Liver (tissue), 8 donors: ENCODE measurements at regions not wholly inside any gene's neighbourhood (a gene's known extent, or its start where the extent isn't known, plus 50 kb on each side); places are given as distances from the start of the nearest gene placed in this dataset.

Experiments
- DNase-seq: peaks from one replicate; pipeline ENCODE4 v3.0.0-alpha.2; 2017; ENCODE audit warnings: low spot score
- H3K27ac ChIP-seq, 2 donors: one replicate each; pipeline ENCODE4 v1.7.0; 2013; ENCODE audit warnings: inconsistent platforms in 2 of 2, low read length in 2 of 2, control low read depth in 1 of 2, low read depth in 1 of 2, mild to moderate bottlenecking in 1 of 2
- H3K27me3 ChIP-seq, 4 donors: one replicate each; pipeline versions ENCODE4 v1.6.1 to v1.7.0; 2013; ENCODE audit warnings: low read length in 3 of 4, inconsistent platforms in 1 of 4, mild to moderate bottlenecking in 1 of 4, moderate library complexity in 1 of 4; ENCODE audit not compliant: control insufficient read depth in 4 of 4, insufficient read depth in 4 of 4
- H3K36me3 ChIP-seq, 4 donors: one replicate each; pipeline versions ENCODE4 v1.6.1 to v1.7.0; 2013; ENCODE audit warnings: low read length in 3 of 4, mild to moderate bottlenecking in 3 of 4, low read depth in 1 of 4, moderate library complexity in 1 of 4; ENCODE audit not compliant: control insufficient read depth in 4 of 4, insufficient read depth in 3 of 4
- H3K4me1 ChIP-seq, 4 donors: one replicate each; pipeline versions ENCODE4 v1.6.1 to v1.7.0; 2013; ENCODE audit warnings: low read length in 3 of 4, mild to moderate bottlenecking in 3 of 4, moderate library complexity in 1 of 4; ENCODE audit not compliant: control insufficient read depth in 4 of 4, insufficient read depth in 4 of 4
- H3K4me3 ChIP-seq, 3 donors: one replicate each; pipeline versions ENCODE4 v1.6.1 to v1.7.0; 2013; ENCODE audit warnings: low read length in 3 of 3, control low read depth in 1 of 3, low read depth in 1 of 3, mild to moderate bottlenecking in 1 of 3
- H3K9ac ChIP-seq, 2 donors: one replicate each; pipeline ENCODE4 v1.7.0; 2013; ENCODE audit warnings: low read length in 2 of 2, mild to moderate bottlenecking in 2 of 2, moderate library complexity in 2 of 2, control low read depth in 1 of 2, low read depth in 1 of 2
- H3K9me3 ChIP-seq, 4 donors: one replicate each; pipeline versions ENCODE4 v1.6.1 to v1.7.0; 2013; ENCODE audit warnings: low read length in 3 of 4; ENCODE audit not compliant: control insufficient read depth in 4 of 4
- EGR1 ChIP-seq, 2 donors: IDR thresholded peaks; 2 replicates each; pipeline ENCODE4 v1.6.1; 2016 to 2018; ENCODE audit warnings: antibody characterized with exemption in 2 of 2, low read depth in 2 of 2
- FOXA1 ChIP-seq: IDR thresholded peaks from 2 replicates; pipeline ENCODE4 v1.6.1; 2016; ENCODE audit warnings: antibody characterized with exemption
- FOXA2 ChIP-seq: IDR thresholded peaks from 2 replicates; pipeline ENCODE4 v1.6.1; 2016; ENCODE audit warnings: antibody characterized with exemption
- GABPA ChIP-seq, 2 donors: IDR thresholded peaks in 1 of 2; conservative IDR thresholded peaks in 1 of 2; 2 replicates each; pipeline ENCODE4 v1.6.1; 2016; ENCODE audit warnings: antibody characterized with exemption in 2 of 2, mild to moderate bottlenecking in 1 of 2, moderate library complexity in 1 of 2
- HNF4A ChIP-seq, 2 donors: conservative IDR thresholded peaks; 2 replicates each; pipeline ENCODE4 v1.6.1; 2016; ENCODE audit warnings: antibody characterized with exemption in 2 of 2, mild to moderate bottlenecking in 2 of 2
- HNF4G ChIP-seq: IDR thresholded peaks from 2 replicates; pipeline ENCODE4 v1.6.1; 2016; ENCODE audit warnings: antibody characterized with exemption
- JUND ChIP-seq, 2 donors: IDR thresholded peaks; 2 replicates each; pipeline ENCODE4 v1.6.1; 2016; ENCODE audit warnings: antibody characterized with exemption in 2 of 2
- NR2F2 ChIP-seq: IDR thresholded peaks from 2 replicates; pipeline ENCODE4 v1.6.1; 2016; ENCODE audit warnings: antibody characterized with exemption
- RAD21 ChIP-seq, 2 donors: IDR thresholded peaks; 2 replicates each; pipeline ENCODE4 v1.6.1; 2016; ENCODE audit warnings: antibody characterized with exemption in 2 of 2, mild to moderate bottlenecking in 2 of 2
- RXRA ChIP-seq, 2 donors: IDR thresholded peaks; 2 replicates each; pipeline ENCODE4 v1.6.1; 2017 to 2018; ENCODE audit warnings: antibody characterized with exemption in 2 of 2, mild to moderate bottlenecking in 1 of 2
- SP1 ChIP-seq: IDR thresholded peaks from 2 replicates; pipeline ENCODE4 v1.6.1; 2018; ENCODE audit warnings: antibody characterized with exemption, mild to moderate bottlenecking
- TAF1 ChIP-seq: conservative IDR thresholded peaks from 2 replicates; pipeline ENCODE4 v1.6.1; 2016; ENCODE audit warnings: antibody characterized with exemption, mild to moderate bottlenecking
- YY1 ChIP-seq: IDR thresholded peaks from 2 replicates; pipeline ENCODE4 v1.6.1; 2016; ENCODE audit warnings: antibody characterized with exemption, mild to moderate bottlenecking
- WGBS: extraction: QIAGEN DNeasy Blood & Tissue Kit; methylation state at CpG from one replicate; pipeline ENCODE4 v1.1.7; 2013; 5-methylcytosine and 5-hydroxymethylcytosine counted together
- TF ChIP-seq, protein P1 (sequence below): IDR thresholded peaks from 2 replicates; pipeline ENCODE4 v1.6.1; 2016; ENCODE audit warnings: antibody characterized with exemption
- TF ChIP-seq, protein P2 (sequence below): IDR thresholded peaks from 2 replicates; pipeline ENCODE4 v1.6.1; 2016; ENCODE audit warnings: antibody characterized with exemption
- TF ChIP-seq, protein P3 (sequence below): IDR thresholded peaks from 2 replicates; pipeline ENCODE4 v1.6.1; 2016; ENCODE audit warnings: antibody characterized with exemption
- TF ChIP-seq, protein P4 (sequence below): fragments of 150-350 bp; IDR thresholded peaks from 2 replicates; pipeline ENCODE4 v1.5.1; 2017; ENCODE audit warnings: improper control_type of control experiment, low read depth, low read length; ENCODE audit not compliant: missing input control
- TF ChIP-seq, protein P5 (sequence below): IDR thresholded peaks from 2 replicates; pipeline ENCODE4 v1.6.1; 2016; ENCODE audit warnings: antibody characterized with exemption, mild to moderate bottlenecking
- donor health status: healthy.
- donor health status: healthy.
- donor health status: healthy.
- donor health status: healthy.
- donor health status: healthy.

GRCh38 chr17:63370696-63371095, 75.4 kb downstream of the CYB561 start:
- Histone ChIP-seq H3K4me1 (no peaks in the 10 kb centered on the region), H3K4me3 (no peak overlapping the region), H3K36me3 (no peaks in the 10 kb centered on the region), H3K9ac (no peak overlapping the region), H3K27ac (no peak overlapping the region), H3K27me3 (no peaks in the 10 kb centered on the region), H3K9me3 (no peaks in the 10 kb centered on the region)
- no peak for TF ChIP-seq YY1
- no peak for TF ChIP-seq EGR1 (IDR thresholded peaks at IDR 0.05; ENCODE audit: low read depth in 2 of 2)
- no peak for TF ChIP-seq RXRA (IDR thresholded peaks at IDR 0.05)
- no peak for TF ChIP-seq RAD21 (IDR thresholded peaks at IDR 0.05)
- no peak for TF ChIP-seq JUND (IDR thresholded peaks at IDR 0.05)
- no peak for TF ChIP-seq FOXA2
- TF ChIP-seq HNF4G, result no peak
- TF ChIP-seq, protein P1, sequence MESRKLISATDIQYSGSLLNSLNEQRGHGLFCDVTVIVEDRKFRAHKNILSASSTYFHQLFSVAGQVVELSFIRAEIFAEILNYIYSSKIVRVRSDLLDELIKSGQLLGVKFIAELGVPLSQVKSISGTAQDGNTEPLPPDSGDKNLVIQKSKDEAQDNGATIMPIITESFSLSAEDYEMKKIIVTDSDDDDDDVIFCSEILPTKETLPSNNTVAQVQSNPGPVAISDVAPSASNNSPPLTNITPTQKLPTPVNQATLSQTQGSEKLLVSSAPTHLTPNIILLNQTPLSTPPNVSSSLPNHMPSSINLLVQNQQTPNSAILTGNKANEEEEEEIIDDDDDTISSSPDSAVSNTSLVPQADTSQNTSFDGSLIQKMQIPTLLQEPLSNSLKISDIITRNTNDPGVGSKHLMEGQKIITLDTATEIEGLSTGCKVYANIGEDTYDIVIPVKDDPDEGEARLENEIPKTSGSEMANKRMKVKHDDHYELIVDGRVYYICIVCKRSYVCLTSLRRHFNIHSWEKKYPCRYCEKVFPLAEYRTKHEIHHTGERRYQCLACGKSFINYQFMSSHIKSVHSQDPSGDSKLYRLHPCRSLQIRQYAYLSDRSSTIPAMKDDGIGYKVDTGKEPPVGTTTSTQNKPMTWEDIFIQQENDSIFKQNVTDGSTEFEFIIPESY, result no peak
- TF ChIP-seq GABPA (IDR thresholded peaks at IDR 0.05 in 1 of 2, conservative IDR thresholded peaks at IDR 0.05 in 1 of 2), result no peak
- TF ChIP-seq, protein P2, sequence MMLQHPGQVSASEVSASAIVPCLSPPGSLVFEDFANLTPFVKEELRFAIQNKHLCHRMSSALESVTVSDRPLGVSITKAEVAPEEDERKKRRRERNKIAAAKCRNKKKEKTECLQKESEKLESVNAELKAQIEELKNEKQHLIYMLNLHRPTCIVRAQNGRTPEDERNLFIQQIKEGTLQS, result no peak
- TF ChIP-seq TAF1, result no peak
- TF ChIP-seq, protein P3, sequence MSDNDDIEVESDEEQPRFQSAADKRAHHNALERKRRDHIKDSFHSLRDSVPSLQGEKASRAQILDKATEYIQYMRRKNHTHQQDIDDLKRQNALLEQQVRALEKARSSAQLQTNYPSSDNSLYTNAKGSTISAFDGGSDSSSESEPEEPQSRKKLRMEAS, result no peak
- TF ChIP-seq, protein P4, sequence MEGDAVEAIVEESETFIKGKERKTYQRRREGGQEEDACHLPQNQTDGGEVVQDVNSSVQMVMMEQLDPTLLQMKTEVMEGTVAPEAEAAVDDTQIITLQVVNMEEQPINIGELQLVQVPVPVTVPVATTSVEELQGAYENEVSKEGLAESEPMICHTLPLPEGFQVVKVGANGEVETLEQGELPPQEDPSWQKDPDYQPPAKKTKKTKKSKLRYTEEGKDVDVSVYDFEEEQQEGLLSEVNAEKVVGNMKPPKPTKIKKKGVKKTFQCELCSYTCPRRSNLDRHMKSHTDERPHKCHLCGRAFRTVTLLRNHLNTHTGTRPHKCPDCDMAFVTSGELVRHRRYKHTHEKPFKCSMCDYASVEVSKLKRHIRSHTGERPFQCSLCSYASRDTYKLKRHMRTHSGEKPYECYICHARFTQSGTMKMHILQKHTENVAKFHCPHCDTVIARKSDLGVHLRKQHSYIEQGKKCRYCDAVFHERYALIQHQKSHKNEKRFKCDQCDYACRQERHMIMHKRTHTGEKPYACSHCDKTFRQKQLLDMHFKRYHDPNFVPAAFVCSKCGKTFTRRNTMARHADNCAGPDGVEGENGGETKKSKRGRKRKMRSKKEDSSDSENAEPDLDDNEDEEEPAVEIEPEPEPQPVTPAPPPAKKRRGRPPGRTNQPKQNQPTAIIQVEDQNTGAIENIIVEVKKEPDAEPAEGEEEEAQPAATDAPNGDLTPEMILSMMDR, result no peak
- DNase-seq, result no peak
- 91% methylated on average over 8 of the region's 8 CpGs for WGBS

DNA sequence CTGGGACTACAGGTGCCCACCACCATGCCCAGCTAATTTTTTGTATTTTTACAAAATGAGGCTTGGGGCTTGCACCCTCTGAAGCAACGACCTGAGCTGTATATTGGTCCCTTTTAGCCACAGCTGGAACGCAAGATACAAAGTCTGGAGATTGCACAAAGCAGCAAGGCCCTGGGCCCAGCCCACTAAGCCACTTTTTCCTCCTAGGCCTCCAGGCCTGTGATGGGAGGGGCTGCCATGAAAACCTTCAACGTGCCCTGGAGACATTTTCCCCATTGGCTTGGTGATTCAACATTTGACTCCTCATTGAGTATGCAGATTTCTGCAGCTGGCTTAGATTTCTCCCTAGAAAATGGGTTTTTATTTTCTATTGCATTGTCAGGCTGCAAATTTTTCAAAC, 69.2 kb downstream of the CYB561 start:
- Histone ChIP-seq H3K36me3 (no peaks in the 10 kb centered on the region), H3K9ac (no peak overlapping the region), H3K4me3 (no peak overlapping the region), H3K9me3 (no peaks in the 10 kb centered on the region), H3K27ac (no peak overlapping the region), H3K27me3 (no peaks in the 10 kb centered on the region), H3K4me1 (no peaks in the 10 kb centered on the region)
- no peak for DNase-seq
- 86% methylated on average over 3 of the region's 3 CpGs for whole genome bisulfite sequencing
- TF ChIP-seq YY1, result no peak
- TF ChIP-seq, protein P4, result no peak
- TF ChIP-seq NR2F2, result no peak
- TF ChIP-seq HNF4A (conservative IDR thresholded peaks at IDR 0.05), result no peak
- no peak for TF ChIP-seq JUND (IDR thresholded peaks at IDR 0.05)
- TF ChIP-seq RXRA (IDR thresholded peaks at IDR 0.05), result no peak
- no peak for TF ChIP-seq FOXA1
- no peak for TF ChIP-seq FOXA2
- TF ChIP-seq HNF4G, result no peak
- TF ChIP-seq, protein P1, result no peak
- TF ChIP-seq TAF1, result no peak
- TF ChIP-seq, protein P3, result no peak
- TF ChIP-seq SP1, result no peak
- TF ChIP-seq, protein P5, sequence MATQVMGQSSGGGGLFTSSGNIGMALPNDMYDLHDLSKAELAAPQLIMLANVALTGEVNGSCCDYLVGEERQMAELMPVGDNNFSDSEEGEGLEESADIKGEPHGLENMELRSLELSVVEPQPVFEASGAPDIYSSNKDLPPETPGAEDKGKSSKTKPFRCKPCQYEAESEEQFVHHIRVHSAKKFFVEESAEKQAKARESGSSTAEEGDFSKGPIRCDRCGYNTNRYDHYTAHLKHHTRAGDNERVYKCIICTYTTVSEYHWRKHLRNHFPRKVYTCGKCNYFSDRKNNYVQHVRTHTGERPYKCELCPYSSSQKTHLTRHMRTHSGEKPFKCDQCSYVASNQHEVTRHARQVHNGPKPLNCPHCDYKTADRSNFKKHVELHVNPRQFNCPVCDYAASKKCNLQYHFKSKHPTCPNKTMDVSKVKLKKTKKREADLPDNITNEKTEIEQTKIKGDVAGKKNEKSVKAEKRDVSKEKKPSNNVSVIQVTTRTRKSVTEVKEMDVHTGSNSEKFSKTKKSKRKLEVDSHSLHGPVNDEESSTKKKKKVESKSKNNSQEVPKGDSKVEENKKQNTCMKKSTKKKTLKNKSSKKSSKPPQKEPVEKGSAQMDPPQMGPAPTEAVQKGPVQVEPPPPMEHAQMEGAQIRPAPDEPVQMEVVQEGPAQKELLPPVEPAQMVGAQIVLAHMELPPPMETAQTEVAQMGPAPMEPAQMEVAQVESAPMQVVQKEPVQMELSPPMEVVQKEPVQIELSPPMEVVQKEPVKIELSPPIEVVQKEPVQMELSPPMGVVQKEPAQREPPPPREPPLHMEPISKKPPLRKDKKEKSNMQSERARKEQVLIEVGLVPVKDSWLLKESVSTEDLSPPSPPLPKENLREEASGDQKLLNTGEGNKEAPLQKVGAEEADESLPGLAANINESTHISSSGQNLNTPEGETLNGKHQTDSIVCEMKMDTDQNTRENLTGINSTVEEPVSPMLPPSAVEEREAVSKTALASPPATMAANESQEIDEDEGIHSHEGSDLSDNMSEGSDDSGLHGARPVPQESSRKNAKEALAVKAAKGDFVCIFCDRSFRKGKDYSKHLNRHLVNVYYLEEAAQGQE, result no peak
- no peak for TF ChIP-seq RAD21 (IDR thresholded peaks at IDR 0.05)
- TF ChIP-seq, protein P2, result no peak
- TF ChIP-seq EGR1 (IDR thresholded peaks at IDR 0.05; ENCODE audit: low read depth in 2 of 2), result no peak
- no peak for TF ChIP-seq GABPA (IDR thresholded peaks at IDR 0.05 in 1 of 2, conservative IDR thresholded peaks at IDR 0.05 in 1 of 2)
